Urothelium cell line (cell line): ENCODE measurements at regions not wholly inside any gene's neighbourhood (a gene's known extent, or its start where the extent isn't known, plus 50 kb on each side); places are given as distances from the start of the nearest gene placed in this dataset.
"Not testable (repeated sequence)": the region's sequence is repeated elsewhere in the genome, so short reads cannot be mapped to it uniquely, and the experiment has no call there.

ENCODE experiments used
- DNase-seq: peaks from one replicate; pipeline ENCODE4 v3.0.0; 2011; ENCODE audit warnings: low spot score, mixed read lengths
- FAIRE-seq: peaks from 2 replicates; lab custom pipeline; 2011; peaks lifted over from hg19 to GRCh38; lab: Jason Lieb, UNC

DNA sequence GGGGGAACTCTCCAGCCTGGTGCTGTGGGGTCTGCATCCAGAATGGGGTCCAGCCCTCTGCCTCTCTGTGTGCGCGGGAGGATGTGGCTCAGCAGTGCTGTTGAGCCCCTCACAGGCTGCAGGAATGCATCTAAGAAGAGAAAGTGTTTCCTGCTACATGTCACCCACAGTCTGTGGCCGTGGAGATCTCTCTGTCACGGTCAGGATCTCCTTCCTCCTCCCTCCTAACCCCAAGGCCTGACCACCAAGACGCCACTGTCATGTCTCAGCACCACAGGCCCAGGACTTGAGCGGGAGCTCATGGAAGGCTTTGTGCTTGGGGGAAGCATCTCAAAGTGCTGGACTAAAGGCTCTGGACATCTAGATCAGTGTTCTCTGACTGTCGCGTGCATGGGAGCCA, 90.1 kb downstream of the SREK1 start:
- FAIRE-seq = no peak
- DNase-seq = no peak

DNA sequence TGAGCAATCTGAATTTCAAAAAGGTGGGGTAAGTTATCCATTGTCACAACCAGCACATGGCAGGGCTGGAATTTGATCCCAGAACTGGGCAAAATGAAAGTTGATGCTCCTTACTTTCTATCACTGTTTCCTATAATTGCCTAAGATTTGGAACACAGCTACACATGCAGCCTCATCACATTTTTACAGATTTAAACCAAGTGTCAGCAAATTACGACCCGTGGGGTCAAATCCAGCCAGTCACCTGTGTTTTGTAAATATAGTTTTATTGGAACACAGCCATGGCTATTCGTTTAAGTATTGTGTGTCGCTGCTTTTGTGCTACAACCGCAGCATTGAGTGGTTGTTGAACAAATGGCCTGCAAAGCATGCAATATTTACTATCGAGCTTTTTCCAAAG, 94.3 kb downstream of the SREK1 start:
- FAIRE-seq (no peak), DNase-seq (no peak)

DNA sequence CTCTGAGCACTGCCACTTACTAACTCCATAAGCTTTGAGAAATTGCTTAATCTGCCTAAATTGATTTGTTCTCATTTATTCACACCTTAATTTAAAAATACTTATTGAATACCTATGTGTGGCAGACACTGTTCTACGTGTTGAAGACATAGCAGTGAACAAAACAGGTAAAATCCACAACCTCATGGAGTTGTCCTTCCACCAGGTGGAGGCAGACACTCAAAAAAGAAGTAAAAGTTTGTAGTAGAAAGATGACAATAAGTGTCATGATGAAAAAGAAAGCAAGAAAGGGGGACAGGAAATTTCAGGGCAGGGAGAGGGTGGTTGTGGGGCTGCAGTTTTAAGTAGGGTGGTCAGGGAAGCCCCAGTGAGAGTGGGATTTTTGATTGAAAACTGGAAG, 94.9 kb downstream of the SREK1 start:
- no peak for DNase-seq
- FAIRE-seq = no peak

DNA sequence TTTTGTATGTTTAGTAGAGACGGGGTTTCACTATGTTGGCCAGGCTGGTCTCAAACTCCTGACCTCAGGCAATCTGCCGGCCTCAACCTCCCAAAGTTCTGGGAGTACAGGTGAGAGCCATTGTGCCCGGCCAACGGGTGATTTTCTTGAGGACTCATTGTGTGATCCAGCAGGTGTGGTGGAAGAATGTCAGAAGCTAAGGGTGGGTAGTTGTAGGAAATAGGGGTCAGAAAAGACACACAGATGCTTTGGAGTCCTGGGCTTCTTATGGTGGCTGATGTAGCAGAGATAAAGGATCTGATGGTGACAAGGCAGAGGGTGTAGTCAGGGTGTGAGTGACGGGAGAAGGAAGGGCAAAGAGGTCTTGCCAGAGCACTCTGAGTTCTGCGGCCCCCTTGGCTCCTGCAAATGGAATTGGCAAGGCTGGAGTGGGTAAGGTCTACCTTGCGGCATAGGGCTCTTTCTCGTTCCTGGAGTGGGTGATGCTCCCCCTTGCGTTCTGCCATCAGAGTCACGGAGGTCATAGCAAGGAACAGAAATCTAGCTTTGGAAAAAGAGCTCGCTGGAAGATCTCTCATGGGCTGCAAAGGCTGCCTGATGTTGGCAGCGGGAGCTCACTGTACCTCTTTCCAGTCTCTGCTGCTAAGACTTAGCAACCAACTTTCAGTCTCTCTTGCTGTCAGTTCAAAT, 97.2 kb downstream of the SREK1 start:
- FAIRE-seq = no peak
- DNase-seq = no peak

DNA sequence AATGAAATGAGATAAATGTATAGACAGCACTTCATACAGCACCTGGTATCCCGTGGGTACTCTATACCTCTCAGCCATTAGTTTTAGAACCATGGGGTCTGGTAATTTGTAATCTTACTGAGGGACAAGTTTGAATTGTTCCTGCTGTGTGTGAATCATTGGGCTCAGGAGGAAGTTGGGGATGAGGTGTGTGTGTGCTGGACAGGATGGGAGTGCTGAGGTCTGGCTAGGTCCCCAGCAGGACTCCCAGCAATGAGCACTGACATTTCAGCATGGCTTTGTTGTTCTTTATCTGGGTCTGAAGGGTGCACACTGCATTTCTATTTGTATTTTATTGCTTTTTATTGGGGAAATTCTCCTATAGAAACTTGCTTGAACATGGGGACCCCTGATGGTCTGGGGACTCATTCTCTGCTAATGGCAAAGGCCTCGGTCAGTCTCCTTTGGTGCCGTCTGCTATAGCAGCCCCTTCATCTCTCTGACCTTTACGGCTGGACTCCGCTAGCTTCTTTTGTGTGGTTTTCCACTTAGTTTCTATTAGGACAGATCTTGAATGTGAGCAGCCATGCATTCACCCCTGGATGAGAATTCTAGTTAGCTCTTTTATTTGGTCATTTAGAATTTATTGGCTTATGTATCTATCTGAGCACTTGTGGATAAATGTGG, 98.1 kb downstream of the SREK1 start:
- no peak for FAIRE-seq
- DNase-seq = no peak

DNA sequence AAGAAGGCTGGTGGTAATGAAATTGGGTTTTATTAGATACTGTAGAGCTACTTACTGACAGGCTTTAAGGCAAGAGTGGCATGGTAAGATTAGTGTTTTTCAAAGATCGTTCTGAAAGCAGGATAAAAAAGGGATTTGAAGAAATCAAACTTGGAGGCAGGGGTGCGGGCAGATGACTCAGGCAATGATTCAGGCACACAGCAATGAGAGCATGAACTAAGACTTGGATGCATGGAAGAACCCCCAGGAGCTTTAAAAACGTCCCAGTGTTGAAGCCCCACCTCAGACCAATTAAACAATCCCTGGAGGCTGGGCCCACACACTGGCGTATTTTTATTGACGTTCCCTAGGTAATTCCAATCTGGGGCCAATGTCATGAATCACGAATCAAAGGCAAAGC, 102.5 kb downstream of the SREK1 start:
- peak; percentile 60 for DNase-seq
- FAIRE-seq = no peak

DNA sequence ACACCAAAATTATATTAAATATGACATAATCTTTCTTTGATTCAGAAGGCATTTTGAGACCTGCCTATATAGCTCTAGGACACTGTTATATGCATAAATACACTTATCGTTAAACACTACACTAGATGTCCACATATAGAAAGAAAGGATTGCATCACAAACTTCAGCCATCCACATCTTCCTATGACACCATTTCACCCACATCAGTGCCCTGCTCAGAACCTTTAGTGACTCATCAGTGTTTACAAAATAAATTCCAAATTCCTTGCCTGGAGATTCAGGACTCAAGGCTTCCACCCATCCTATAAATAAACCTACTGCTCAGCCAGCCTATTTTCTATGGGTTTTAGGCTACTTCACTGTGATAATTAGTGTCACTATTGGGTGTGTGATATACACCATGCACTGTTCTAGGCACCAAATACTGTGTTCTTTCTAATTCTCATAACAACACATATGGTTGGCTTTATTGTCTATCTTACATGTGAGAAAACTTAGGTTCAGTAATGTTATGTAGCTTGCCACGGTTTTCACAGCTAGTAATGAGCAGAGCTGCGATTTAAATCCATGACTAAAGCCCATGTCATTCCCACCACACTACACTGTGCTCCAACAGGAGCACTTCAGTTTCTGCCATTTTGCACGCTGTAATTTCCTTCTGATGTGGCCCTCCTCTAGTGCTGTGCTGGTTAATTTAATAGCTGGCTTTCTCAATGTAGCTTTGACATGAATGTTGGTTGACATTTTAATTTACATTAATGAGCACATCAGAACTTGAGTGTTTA, 103.3 kb downstream of the SREK1 start:
- FAIRE-seq (peak; percentile 35), DNase-seq (peak; percentile 74)

DNA sequence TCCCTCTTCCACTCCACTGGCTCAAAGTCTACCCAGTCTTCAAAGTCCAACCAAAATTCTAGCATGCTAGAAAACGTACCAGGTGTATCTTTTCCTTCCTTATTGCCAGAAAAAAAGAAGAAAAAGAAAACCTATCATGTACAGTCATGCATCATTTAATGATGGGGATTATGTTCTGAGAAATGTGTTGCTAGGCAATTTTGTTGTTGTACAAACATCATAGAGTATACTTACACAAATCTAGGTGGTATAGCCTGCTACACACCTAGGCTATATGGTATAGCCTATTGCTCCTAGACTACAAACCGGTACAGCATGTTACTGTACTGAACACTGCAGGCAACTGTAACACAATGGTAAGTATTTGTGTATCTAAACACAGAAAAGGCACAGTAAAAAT, 104.8 kb downstream of the SREK1 start:
- FAIRE-seq (no peak), DNase-seq (no peak)

DNA sequence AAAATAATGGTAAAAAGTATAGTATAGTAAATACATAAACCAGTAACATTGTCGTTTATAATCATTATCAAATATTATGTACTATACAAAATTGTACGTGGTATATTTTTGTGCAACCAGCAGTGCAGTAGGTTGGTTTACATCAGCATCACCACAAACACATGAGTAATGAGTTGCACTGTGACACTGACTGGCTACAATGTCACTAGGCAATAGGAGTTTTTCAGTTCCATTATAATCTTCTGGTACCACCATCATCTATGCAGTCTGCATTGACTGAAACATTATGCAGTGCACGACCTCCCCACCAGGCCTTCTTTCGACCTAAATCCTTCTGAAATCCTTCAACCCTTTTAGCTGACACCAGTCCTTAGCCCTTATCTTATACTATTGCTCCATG, 105.8 kb downstream of the SREK1 start:
- DNase-seq (no peak), FAIRE-seq (no peak)

DNA sequence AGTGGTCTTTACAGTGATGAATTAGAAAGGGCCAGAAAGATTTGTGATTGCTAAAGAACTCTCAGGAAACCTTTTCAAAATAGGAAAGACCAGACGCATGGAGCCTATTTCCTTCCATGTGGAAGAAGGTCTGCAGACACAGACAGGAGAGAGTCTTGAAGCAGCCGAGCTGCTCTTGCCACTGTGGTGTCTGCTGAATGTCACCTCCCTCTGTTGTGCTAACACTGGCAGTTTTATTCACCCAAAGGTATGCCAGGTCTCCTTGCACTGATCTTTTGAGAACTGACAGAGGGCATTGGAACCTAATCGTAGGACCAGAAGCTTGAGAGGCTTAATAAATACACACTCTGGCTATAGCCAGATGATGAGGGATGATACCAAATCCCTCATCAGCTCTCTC, 108.7 kb downstream of the SREK1 start:
- FAIRE-seq (no peak), DNase-seq (no peak)

DNA sequence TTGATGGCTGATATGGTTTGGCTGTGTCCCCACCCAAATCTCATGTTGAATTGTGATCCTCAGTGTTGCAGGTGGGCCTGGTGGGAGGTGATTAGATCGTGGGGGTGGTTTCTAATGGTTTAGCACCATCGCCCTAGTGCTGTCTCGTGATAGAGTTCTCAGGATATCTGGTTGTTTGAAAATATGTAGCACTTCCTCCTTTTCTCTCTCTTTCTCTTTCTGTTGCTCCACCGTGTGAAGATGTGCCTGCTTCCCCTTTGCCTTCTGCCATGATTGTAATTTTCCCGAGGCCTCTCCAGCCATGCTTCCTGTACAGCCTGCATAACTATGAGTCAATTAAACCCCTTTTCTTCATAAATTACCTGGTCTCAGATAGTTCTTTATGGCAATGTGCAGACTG, 111.6 kb downstream of the SREK1 start:
- DNase-seq (no peak), FAIRE-seq (no peak)

DNA sequence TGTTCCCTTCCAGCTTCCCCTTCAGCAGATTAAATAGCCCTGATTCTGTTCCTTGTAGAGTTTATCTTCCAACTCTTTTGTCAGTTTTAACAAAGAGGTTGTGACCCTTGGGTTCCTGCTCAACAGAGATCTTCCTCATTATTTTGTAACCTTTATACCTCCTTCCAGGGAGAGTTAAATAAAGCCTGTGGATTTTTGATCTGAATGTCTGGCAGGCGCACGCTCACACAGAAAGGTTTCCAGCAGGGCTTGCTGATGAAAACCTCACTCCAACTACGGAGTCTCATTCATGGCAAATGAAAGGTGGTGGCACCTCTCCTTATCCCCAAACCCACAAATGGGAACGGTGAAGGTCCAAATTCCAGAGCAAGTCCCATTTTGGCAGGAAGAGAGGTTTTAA, 129.0 kb downstream of the SREK1 start:
- DNase-seq = no peak
- no peak for FAIRE-seq

DNA sequence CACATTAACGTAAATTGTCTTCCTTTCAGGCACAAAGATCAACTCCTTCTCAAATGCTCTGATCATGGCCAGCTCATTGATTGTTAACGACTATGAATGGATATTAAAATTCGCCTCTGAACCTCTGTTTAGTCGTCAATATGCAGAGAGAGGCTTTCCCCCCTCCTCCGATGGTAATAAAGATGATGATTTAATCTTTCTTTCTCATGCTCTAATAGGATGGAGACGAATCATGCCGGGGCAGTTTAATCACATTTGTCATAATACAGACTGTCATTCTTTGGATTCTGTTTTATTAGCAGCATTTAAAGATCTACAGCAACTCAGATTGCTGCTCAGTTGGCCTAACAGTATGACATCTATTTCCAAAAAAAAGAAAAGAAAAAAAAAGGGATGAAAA, 132.9 kb downstream of the SREK1 start:
- no peak for FAIRE-seq
- no peak for DNase-seq

DNA sequence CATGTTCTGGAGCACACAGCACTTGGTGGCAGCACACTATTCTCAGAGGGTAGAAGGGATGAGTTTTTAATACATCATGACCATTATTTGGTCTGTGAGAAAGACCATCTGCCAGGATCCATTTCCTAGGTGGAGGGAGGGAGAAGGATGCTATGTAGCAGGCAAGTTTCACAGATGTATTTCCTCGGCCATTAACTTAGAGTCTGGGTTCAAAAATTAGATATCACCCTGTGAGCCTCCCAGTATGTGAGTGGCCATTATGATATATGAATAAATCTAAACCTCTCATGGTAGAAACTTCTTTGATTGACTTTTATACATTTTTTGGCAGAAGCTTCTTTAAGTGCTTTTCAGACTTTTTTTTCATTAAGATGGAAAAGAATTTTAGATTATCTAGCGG, 133.9 kb downstream of the SREK1 start:
- FAIRE-seq = no peak
- no peak for DNase-seq

DNA sequence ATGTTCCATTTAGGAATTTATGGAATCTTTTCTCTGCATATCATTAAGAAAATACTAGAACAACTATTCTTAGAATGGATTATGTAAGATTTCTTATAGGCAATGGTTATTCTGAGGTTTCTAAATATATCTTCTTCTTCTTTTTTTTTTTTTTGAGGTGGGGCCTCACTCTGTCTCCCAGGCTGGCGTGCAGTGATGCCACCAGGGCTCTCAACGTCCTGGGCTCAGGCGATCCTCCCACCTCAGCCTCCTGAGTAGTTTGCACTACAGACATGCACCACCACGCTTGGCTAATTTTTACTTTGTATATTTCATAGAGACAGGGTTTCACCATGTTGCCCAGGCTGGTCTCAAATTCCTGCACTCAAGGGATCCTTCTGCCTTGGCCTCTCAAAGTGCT, 137.2 kb downstream of the SREK1 start:
- no peak for FAIRE-seq
- no peak for DNase-seq

DNA sequence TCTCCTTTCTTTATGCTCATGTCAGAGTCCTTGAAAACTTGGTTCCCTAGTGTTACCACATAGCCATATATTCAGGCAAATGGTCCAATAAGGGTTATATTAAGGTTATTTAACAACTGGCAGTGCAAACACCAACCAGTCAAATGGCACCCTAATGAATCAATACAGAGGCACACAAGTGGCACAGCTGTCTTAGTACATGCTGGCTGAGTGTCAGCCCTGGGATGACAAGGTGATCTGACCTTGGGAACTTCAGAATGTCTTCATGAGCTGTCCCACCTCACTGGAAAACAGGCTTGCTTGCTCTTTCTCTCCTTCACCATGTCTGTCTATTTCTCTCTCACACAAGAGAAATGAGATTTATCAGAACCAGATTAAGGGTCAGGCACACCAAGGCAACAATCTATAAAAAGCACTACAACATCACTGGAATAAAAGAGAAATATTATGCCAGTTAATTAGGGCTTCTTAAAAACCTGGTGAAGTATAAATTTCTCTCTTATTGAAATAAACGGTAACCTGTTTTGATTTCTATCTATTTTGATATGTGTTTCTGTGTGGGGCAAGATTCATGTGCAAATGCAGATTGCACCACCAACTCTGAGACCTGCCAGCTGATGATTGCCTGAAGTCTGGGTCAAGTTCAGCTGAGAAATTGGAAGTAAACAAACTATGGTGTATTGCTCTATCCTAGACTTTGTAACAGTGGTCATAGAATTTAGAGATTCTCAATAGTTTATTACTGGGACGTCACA, 140.7 kb downstream of the SREK1 start:
- DNase-seq = no peak
- no peak for FAIRE-seq

DNA sequence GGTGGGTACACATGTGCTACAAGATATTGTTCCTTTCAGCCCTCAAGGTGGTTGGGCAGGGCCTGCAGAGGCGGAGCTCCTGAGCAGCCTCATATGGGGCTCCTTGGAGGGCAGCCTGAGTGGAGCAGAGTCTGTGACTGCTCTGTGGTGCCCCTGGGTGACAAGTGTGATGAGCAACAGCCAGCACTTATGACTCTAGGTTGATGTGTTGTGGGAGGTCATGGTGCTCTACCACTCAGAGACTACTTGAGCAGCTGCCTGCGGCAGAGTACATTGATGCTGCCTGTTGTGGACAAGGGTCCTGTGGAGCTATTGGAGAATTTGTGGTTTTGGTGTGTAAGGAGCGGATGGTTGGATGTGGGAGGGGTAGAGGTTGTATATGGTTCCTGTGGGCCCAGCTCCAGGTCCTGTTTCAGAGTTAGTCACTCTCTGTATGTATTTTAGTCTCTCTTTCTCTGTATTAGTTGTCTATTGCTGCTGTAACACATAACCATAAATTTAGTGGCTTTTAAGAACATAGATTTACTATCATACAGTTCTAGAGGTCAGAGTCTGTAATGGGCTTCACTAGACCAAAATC, 141.3 kb downstream of the SREK1 start:
- FAIRE-seq = no peak
- no peak for DNase-seq

DNA sequence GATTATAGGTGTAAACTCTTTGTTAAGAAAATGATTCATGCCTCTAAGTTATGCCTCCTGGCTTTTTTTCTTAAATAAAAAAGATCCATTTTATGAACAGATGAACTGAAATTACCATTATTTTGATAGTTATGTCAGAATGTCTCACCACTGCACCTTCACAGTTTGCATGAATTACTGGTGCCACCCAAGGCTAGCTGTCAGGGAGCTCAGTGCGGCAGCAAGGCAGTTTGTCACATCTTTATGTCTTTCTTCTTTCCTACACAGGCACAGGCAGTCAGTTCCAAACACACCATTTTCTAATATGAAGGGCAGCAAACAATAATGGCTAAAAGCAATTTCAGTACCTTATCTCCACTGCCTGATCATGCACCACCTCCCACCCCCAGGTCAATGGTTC, 147.7 kb downstream of the SREK1 start:
- FAIRE-seq = no peak
- DNase-seq = no peak

DNA sequence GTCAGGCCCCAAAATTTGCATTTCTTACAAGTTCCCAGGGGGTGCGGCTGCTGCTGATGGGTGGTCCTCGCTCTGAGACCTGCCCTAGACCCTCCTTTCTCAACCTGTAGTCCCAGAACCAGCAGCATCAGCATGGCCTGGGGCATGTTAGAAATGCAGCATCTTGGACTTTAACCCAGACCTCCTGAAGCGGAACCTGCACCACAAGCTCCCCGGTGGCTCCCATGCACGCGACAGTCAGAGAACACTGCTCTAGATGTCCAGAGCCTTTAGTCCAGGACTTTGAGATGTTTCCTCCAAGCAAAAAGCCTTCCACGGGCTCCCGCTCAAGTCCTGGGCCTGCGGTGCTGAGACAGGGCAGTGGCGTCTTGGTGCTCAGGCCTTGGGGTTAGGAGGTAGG, 149.8 kb downstream of the SREK1 start:
- not testable (repeated sequence) for DNase-seq, FAIRE-seq

DNA sequence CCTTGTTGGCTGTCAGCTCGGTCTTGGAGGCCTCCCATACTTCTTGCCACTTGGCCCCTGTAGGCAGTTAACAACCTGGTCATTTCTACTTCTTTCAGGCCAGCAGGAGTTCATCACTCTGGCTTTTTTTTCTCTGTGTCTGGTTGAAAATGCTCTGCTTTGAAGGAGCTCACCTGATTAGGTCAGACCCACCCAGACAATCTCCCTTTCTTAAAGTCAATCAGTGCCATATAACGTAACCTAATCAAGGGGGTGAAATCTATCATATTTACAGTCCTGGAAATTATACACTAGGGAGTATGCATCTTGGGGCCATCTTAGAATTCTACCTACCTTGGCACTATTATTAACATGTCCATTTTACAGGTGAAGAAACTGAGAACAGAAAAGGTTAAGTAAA, 155.4 kb downstream of the SREK1 start:
- FAIRE-seq (no peak), DNase-seq (no peak)

DNA sequence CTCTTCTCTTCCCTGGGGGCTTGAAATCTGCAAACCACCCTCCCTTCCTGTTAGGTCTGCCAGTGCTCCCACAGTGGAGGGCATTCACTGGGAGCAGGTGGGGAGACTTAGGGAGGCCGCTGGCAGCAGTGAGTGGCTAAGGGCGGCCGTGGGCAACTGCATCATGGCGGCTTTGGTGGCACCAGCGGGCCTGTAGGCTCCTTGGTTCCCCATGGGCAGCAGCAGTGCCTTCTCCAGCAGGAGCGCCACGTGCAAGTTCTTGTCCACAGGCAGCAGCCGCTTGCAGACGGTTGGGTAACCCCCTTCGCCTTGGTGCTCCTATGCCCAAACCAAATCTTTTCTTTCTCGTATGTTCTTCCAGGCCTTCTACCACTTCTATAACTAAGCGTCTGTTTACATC, 158.2 kb downstream of the SREK1 start:
- no peak for DNase-seq
- no peak for FAIRE-seq
